ENCODE measurements at regions not wholly inside any gene's neighbourhood (a gene's known extent, or its start where the extent isn't known, plus 50 kb on each side); places are given as distances from the start of the nearest gene placed in this dataset.

- no peak for DNase-seq (ENCODE audit: low read depth, low spot score)
- BruUV-seq (replicated peaks), result no TSS peak
- H2AFZ ChIP-seq (ENCODE audit: low read depth, low read length), result no peak overlapping the region
- no peaks in the 10 kb centered on the region for H4K20me1 ChIP-seq (replicated peaks; ENCODE audit: control insufficient read depth, extremely low read depth, insufficient read depth, low read length)
- H3K9me1 ChIP-seq (replicated peaks; ENCODE audit: control insufficient read depth, extremely low read depth, insufficient read depth, low read length), result no peaks in the 10 kb centered on the region
- H3K36me3 ChIP-seq (ENCODE audit: control insufficient read depth in 2 of 2, extremely low read depth in 1 of 2, insufficient read depth in 2 of 2, low read length in 2 of 2), result no peaks in the 10 kb centered on the region
- H3K4me3 ChIP-seq (replicated peaks in 1 of 3; ENCODE audit: insufficient read depth in 1 of 3, low read depth in 1 of 3, low read length in 3 of 3), result no peak overlapping the region
- no peaks in the 10 kb centered on the region for H3K27me3 ChIP-seq (ENCODE audit: control insufficient read depth in 2 of 2, insufficient read depth in 2 of 2, low read length in 2 of 2)
- no peak overlapping the region for H3K27ac ChIP-seq (ENCODE audit: insufficient read depth, low read depth, low read length)
- POLR2A ChIA-PET, result no interaction called here
- intact Hi-C loops (cut with micrococcal nuclease) (no loop called here), dilution Hi-C loops (cut with MboI; ENCODE audit: extremely low pct_ligation_motif_present, low sequenced_read_pairs) (no loop called here)
- H3K79me2 ChIP-seq (ENCODE audit: control insufficient read depth, insufficient read depth, low read length), result no peaks in the 10 kb centered on the region
- H3K4me2 ChIP-seq (ENCODE audit: insufficient read depth, low read length), result no peak overlapping the region
- no peaks in the 10 kb centered on the region for H3K9me3 ChIP-seq (replicated peaks; ENCODE audit: control insufficient read depth, insufficient read depth, low read length)
- H3K9ac ChIP-seq (replicated peaks; ENCODE audit: extremely low read depth, insufficient read depth, low read length), result no peak overlapping the region
- TF ChIP-seq POLR2A (IDR thresholded peaks at IDR 0.05; ENCODE audit: low read depth, low read length) (no peak), POLR2AphosphoS5 (IDR thresholded peaks at IDR 0.05; ENCODE audit: insufficient read depth, low read depth, low read length) (no peak), GATA2 (IDR thresholded peaks at IDR 0.05; ENCODE audit: insufficient read depth, insufficient read length, low read depth, low read length) (no peak), MYC (IDR thresholded peaks at IDR 0.05; ENCODE audit: low read depth, low read length) (no peak)
- TF ChIP-seq, protein P1, sequence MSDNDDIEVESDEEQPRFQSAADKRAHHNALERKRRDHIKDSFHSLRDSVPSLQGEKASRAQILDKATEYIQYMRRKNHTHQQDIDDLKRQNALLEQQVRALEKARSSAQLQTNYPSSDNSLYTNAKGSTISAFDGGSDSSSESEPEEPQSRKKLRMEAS (IDR thresholded peaks at IDR 0.05; ENCODE audit: insufficient read depth, insufficient read length), result no peak
- CTCF ChIA-PET, result no interaction called here
- H3K4me1 ChIP-seq (ENCODE audit: control insufficient read depth, extremely low read depth, insufficient read depth, low read length), result peaks cover 2% of the 10 kb centered on the region
- no peak for FAIRE-seq
These were observed 444.3 kb upstream of the PIK3R1 start for GRCh38 chr5:67771221-67771620.

DNA sequence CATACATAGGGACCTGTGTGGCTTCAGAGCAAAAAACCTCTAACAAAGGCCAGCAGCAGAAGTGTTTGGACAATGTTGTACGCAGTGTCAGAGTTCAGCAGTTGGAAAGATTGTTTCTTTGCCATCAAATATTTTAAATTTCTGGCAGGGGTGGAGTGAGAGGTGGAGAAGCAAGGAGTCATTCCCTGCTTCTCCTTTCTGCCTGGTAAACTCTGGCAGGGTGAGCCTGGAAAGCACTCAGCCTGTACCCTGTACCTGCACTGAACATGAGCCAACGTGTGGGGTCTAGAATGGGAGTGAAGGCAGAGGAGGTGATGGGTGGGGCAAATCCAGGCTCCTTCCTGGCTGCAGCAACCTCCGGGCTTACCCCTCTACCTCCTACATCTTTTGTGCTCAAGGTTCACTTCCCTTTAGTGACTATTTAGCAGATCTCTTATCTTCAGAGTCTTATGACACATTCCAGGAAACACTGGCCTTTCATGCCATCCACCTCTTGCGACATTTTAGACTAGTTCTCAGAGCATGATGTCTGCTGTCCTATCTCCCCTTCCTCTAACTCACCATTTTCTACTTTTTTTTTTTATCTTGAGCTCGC is 445.0 kb upstream of the PIK3R1 start:
- TF ChIP-seq JUN (IDR thresholded peaks at IDR 0.05; ENCODE audit: borderline replicate concordance, insufficient read depth, insufficient read length, low read depth), result no peak
- TF ChIP-seq GATA2 (IDR thresholded peaks at IDR 0.05; ENCODE audit: insufficient read depth, insufficient read length, low read depth, low read length), result no peak
- no peak for TF ChIP-seq POLR2A (IDR thresholded peaks at IDR 0.05; ENCODE audit: low read depth, low read length)
- TF ChIP-seq, protein P2, sequence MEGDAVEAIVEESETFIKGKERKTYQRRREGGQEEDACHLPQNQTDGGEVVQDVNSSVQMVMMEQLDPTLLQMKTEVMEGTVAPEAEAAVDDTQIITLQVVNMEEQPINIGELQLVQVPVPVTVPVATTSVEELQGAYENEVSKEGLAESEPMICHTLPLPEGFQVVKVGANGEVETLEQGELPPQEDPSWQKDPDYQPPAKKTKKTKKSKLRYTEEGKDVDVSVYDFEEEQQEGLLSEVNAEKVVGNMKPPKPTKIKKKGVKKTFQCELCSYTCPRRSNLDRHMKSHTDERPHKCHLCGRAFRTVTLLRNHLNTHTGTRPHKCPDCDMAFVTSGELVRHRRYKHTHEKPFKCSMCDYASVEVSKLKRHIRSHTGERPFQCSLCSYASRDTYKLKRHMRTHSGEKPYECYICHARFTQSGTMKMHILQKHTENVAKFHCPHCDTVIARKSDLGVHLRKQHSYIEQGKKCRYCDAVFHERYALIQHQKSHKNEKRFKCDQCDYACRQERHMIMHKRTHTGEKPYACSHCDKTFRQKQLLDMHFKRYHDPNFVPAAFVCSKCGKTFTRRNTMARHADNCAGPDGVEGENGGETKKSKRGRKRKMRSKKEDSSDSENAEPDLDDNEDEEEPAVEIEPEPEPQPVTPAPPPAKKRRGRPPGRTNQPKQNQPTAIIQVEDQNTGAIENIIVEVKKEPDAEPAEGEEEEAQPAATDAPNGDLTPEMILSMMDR (IDR thresholded peaks at IDR 0.05; ENCODE audit: extremely low read depth in 1 of 2, insufficient read depth in 1 of 2, low read depth in 1 of 2, low read length in 2 of 2), result no peak
- TF ChIP-seq EZH2 (IDR thresholded peaks at IDR 0.05; ENCODE audit: borderline replicate concordance, low read depth, low read length, severe bottlenecking), result no peak
- TF ChIP-seq FOS (IDR thresholded peaks at IDR 0.05; ENCODE audit: borderline replicate concordance, insufficient read depth, low read length), result no peak
- TF ChIP-seq MYC (IDR thresholded peaks at IDR 0.05; ENCODE audit: low read depth, low read length), result no peak
- TF ChIP-seq, protein P1 (IDR thresholded peaks at IDR 0.05; ENCODE audit: insufficient read depth, insufficient read length), result no peak
- no peak for TF ChIP-seq POLR2AphosphoS5 (IDR thresholded peaks at IDR 0.05; ENCODE audit: insufficient read depth, low read depth, low read length)
- Histone ChIP-seq H3K79me2 (ENCODE audit: control insufficient read depth, insufficient read depth, low read length) (no peaks in the 10 kb centered on the region), H3K9ac (replicated peaks; ENCODE audit: extremely low read depth, insufficient read depth, low read length) (no peak overlapping the region), H2AFZ (ENCODE audit: low read depth, low read length) (no peak overlapping the region), H3K36me3 (ENCODE audit: control insufficient read depth in 2 of 2, extremely low read depth in 1 of 2, insufficient read depth in 2 of 2, low read length in 2 of 2) (no peaks in the 10 kb centered on the region), H3K27me3 (ENCODE audit: control insufficient read depth in 2 of 2, insufficient read depth in 2 of 2, low read length in 2 of 2) (no peaks in the 10 kb centered on the region), H3K4me1 (ENCODE audit: control insufficient read depth, extremely low read depth, insufficient read depth, low read length) (peaks cover 2% of the 10 kb centered on the region), H3K4me3 (replicated peaks in 1 of 3; ENCODE audit: insufficient read depth in 1 of 3, low read depth in 1 of 3, low read length in 3 of 3) (no peak overlapping the region), H3K27ac (ENCODE audit: insufficient read depth, low read depth, low read length) (no peak overlapping the region), H3K4me2 (ENCODE audit: insufficient read depth, low read length) (no peak overlapping the region), H4K20me1 (replicated peaks; ENCODE audit: control insufficient read depth, extremely low read depth, insufficient read depth, low read length) (no peaks in the 10 kb centered on the region), H3K9me3 (replicated peaks; ENCODE audit: control insufficient read depth, insufficient read depth, low read length) (no peaks in the 10 kb centered on the region), H3K9me1 (replicated peaks; ENCODE audit: control insufficient read depth, extremely low read depth, insufficient read depth, low read length) (no peaks in the 10 kb centered on the region)
- FAIRE-seq (no peak), DNase-seq (ENCODE audit: low read depth, low spot score) (no peak)
- ChIA-PET CTCF (no interaction called here), POLR2A (interaction anchor here (0.6 kb wide), 1 partner anchor 410 kb away, joined by 3 read pairs; no protein-coding TSS in a partner anchor)
- intact Hi-C loops (cut with micrococcal nuclease) (no loop called here), dilution Hi-C loops (cut with MboI; ENCODE audit: extremely low pct_ligation_motif_present, low sequenced_read_pairs) (no loop called here)
- BruUV-seq (replicated peaks), result no TSS peak

All from endothelial cell of umbilical vein (primary cell).